ENCODE measurements at regions not wholly inside any gene's neighbourhood (a gene's known extent, or its start where the extent isn't known, plus 50 kb on each side); places are given as distances from the start of the nearest gene placed in this dataset.

- no peak for DNase-seq (ENCODE audit: extremely low read depth, insufficient read length)
- H3K27me3 ChIP-seq (replicated peaks; ENCODE audit: control insufficient read depth, insufficient read depth, low read length) = no peaks in the 10 kb centered on the region; the same call in 1 of the 2 replicates
- no peak overlapping the region for H3K4me3 ChIP-seq (replicated peaks; ENCODE audit: low read depth, low read length)
- no peak for TF ChIP-seq CTCF (IDR thresholded peaks at IDR 0.05; ENCODE audit: insufficient read depth, low read length, poor library complexity, severe bottlenecking)
- H3K36me3 ChIP-seq (ENCODE audit: control insufficient read depth, insufficient read depth, low read length) = no peaks in the 10 kb centered on the region
These were observed 178.2 kb upstream of the S1PR3 start for GRCh38 chr9:88812938-88813637.

- Histone ChIP-seq H3K36me3 (ENCODE audit: control insufficient read depth, insufficient read depth, low read length) (no peaks in the 10 kb centered on the region), H3K27me3 (replicated peaks; ENCODE audit: control insufficient read depth, insufficient read depth, low read length) (no peaks in the 10 kb centered on the region; the same call in none of the 2 replicates), H3K4me3 (replicated peaks; ENCODE audit: low read depth, low read length) (no peak overlapping the region)
- TF ChIP-seq CTCF (IDR thresholded peaks at IDR 0.05; ENCODE audit: insufficient read depth, low read length, poor library complexity, severe bottlenecking) = no peak
- no peak for DNase-seq (ENCODE audit: extremely low read depth, insufficient read length)
These were observed 177.5 kb upstream of the S1PR3 start for GRCh38 chr9:88813638-88814209.

- Histone ChIP-seq H3K4me3 (replicated peaks; ENCODE audit: low read depth, low read length) (no peak overlapping the region), H3K27me3 (replicated peaks; ENCODE audit: control insufficient read depth, insufficient read depth, low read length) (no peaks in the 10 kb centered on the region; the same call in none of the 2 replicates), H3K36me3 (ENCODE audit: control insufficient read depth, insufficient read depth, low read length) (no peaks in the 10 kb centered on the region)
- DNase-seq (ENCODE audit: extremely low read depth, insufficient read length) = no peak
- TF ChIP-seq CTCF (IDR thresholded peaks at IDR 0.05; ENCODE audit: insufficient read depth, low read length, poor library complexity, severe bottlenecking) = no peak
These were observed 176.7 kb upstream of the S1PR3 start for GRCh38 chr9:88814577-88814976.

DNA sequence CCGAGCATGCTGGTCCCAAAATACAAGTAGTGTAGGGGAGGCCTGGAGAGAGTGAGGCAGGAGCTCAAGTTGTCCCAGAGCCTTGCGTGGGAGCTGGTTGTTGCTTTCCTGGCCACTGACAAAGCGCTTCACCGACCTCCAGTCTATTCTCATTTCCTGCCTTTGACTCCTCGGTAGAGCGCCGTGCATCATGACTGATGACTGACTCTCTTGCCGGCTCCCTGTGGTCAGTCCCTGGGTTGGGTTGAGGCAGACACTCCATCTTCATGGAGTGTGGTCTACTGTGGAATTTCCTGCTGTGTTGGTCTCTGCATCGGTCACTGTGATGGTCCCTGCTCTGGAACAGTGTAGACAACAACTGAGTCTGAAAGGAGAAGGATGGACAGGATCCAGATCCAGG is 175.1 kb upstream of the S1PR3 start:
- H3K36me3 ChIP-seq (ENCODE audit: control insufficient read depth, insufficient read depth, low read length) = no peaks in the 10 kb centered on the region
- TF ChIP-seq CTCF (IDR thresholded peaks at IDR 0.05; ENCODE audit: insufficient read depth, low read length, poor library complexity, severe bottlenecking) = no peak
- DNase-seq (ENCODE audit: extremely low read depth, insufficient read length) = no peak
- no peak overlapping the region for H3K4me3 ChIP-seq (replicated peaks; ENCODE audit: low read depth, low read length)
- H3K27me3 ChIP-seq (replicated peaks; ENCODE audit: control insufficient read depth, insufficient read depth, low read length) = no peaks in the 10 kb centered on the region; the same call in 1 of the 2 replicates

DNA sequence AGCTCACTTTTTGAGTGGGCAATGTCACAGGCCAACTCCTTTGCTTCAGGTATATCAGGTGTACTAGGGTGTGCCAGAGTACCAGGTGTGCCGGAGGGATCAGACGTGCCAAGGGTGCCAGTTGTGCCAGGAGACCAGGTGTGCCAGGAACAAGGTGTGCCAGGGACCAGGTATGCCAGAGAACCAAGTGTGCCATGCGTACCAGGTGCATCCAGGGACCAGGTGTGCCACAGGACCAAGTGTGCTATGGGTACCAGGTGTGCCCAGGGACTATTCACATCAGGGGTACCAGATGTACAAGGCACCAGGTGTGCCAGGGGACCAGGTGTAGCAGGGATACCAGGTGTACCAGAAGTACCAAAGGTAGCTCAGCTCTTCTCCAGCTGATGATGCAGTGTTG is 174.7 kb upstream of the S1PR3 start:
- Histone ChIP-seq H3K4me3 (replicated peaks; ENCODE audit: low read depth, low read length) (no peak overlapping the region), H3K36me3 (ENCODE audit: control insufficient read depth, insufficient read depth, low read length) (no peaks in the 10 kb centered on the region), H3K27me3 (replicated peaks; ENCODE audit: control insufficient read depth, insufficient read depth, low read length) (no peaks in the 10 kb centered on the region; the same call in 1 of the 2 replicates)
- TF ChIP-seq CTCF (IDR thresholded peaks at IDR 0.05; ENCODE audit: insufficient read depth, low read length, poor library complexity, severe bottlenecking) = no peak
- DNase-seq (ENCODE audit: extremely low read depth, insufficient read length) = no peak
